HEK293T (cell line): ENCODE measurements at regions not wholly inside any gene's neighbourhood (a gene's known extent, or its start where the extent isn't known, plus 50 kb on each side); places are given as distances from the start of the nearest gene placed in this dataset.

Experiments
- CTCF ChIA-PET: fragments of 350-600 bp; formaldehyde crosslinking; extraction: SDS; loops from one replicate; lab custom pipeline; 2021; ENCODE audit warnings: antibody characterized with exemption, inconsistent platforms; lab: Yijun Ruan, JAX
- POLR2A ChIA-PET: fragments of 350-600 bp; formaldehyde crosslinking; extraction: SDS; loops from one replicate; lab custom pipeline; 2020; ENCODE audit warnings: antibody characterized with exemption, inconsistent platforms; lab: Yijun Ruan, JAX
- DNase-seq: peaks from one replicate; pipeline ENCODE4 v3.0.0; 2012; ENCODE audit warnings: mixed read lengths; ENCODE audit errors: extremely low spot score
- ARNT ChIP-seq: fragments of 450-650 bp; IDR thresholded peaks from 2 replicates; pipeline ENCODE4 v1.6.1; 2017; ENCODE audit warnings: mild to moderate bottlenecking
- BHLHE40 ChIP-seq: fragments of 450-650 bp; IDR thresholded peaks from 2 replicates; pipeline ENCODE4 v1.6.1; 2016; ENCODE audit warnings: mild to moderate bottlenecking, moderate library complexity, borderline replicate concordance
- CTBP1 ChIP-seq: fragments of 450-650 bp; IDR thresholded peaks from 2 replicates; pipeline ENCODE4 v1.6.1; 2016; ENCODE audit warnings: borderline replicate concordance
- ELF4 ChIP-seq: fragments of 450-650 bp; IDR thresholded peaks from 2 replicates; pipeline ENCODE4 v1.6.1; 2017; ENCODE audit warnings: antibody characterized with exemption
- FOXA1 ChIP-seq: fragments of 450-650 bp; IDR thresholded peaks from 2 replicates; pipeline ENCODE4 v1.6.1; 2016; ENCODE audit warnings: mild to moderate bottlenecking
- FOXK2 ChIP-seq: fragments of 450-650 bp; IDR thresholded peaks from 2 replicates; pipeline ENCODE4 v1.6.1; 2016; ENCODE audit warnings: mild to moderate bottlenecking
- FOXM1 ChIP-seq: fragments of 450-650 bp; IDR thresholded peaks from 2 replicates; pipeline ENCODE4 v1.6.1; 2017; ENCODE audit warnings: mild to moderate bottlenecking, borderline replicate concordance
- HDGF ChIP-seq: fragments of 450-650 bp; IDR thresholded peaks from 2 replicates; pipeline ENCODE4 v1.6.1; 2017; ENCODE audit warnings: antibody characterized with exemption, borderline replicate concordance
- L3MBTL2 ChIP-seq: fragments of 450-650 bp; conservative IDR thresholded peaks from 2 replicates; pipeline ENCODE4 v1.6.1; 2016; ENCODE audit warnings: mild to moderate bottlenecking
- LEF1 ChIP-seq: fragments of 450-650 bp; IDR thresholded peaks from 2 replicates; pipeline ENCODE4 v1.6.1; 2017; ENCODE audit warnings: mild to moderate bottlenecking, borderline replicate concordance
- NFRKB ChIP-seq: fragments of 450-650 bp; IDR thresholded peaks from 2 replicates; pipeline ENCODE4 v1.6.1; 2016; ENCODE audit warnings: mild to moderate bottlenecking, moderate library complexity
- SP1 ChIP-seq: fragments of 450-650 bp; IDR thresholded peaks from 2 replicates; pipeline ENCODE4 v1.6.1; 2017
- SUZ12 ChIP-seq: fragments of 450-650 bp; IDR thresholded peaks from 2 replicates; pipeline ENCODE4 v1.6.1; 2016; ENCODE audit warnings: mild to moderate bottlenecking
- TARDBP ChIP-seq: fragments of 450-650 bp; IDR thresholded peaks from 2 replicates; pipeline ENCODE4 v1.6.1; 2016
- ZNF384 ChIP-seq: fragments of 450-650 bp; IDR thresholded peaks from 2 replicates; pipeline ENCODE4 v1.6.1; 2016
- TF ChIP-seq, protein P1 (sequence below): fragments of 450-650 bp; IDR thresholded peaks from 2 replicates; pipeline ENCODE4 v1.6.1; 2016

DNA sequence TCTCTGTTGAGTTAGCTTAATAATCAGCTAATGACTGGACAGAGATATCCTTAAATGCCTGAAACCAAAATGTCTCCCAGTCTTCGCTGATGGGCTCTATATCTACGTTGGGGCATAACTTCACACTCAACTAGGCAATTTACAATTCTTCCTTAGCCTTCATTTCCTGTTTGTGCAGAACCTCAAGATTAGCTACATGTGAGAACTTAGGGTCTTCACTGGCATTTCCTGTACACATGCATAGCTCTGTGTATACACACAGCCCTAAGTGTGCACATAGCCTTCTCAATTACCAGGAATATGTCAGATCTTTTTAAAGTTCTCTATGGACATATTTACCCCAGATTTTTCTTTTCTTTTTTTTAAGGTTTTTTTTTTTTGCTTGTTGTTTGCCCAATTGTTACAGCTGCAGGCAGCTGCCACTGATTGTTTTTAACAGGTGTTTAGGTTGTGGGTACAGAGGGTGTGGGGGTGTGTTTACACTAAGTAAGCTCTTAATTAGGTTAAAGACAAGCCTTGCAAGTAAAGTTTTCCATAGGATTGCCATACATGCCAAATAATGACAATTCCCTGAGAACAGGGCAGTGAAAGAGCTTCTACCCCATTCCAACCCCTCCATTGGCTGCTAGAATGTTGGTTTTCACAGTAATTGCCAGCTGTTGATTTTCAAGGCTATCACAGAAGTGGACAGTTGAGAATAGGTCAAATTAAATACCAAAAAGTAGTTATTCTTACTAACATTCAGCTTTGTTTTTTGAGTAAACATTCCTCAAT is 441.0 kb downstream of the TLE4 start:
- no peak for DNase-seq
- POLR2A ChIA-PET = no interaction called here
- TF ChIP-seq HDGF (no peak), ZNF384 (no peak), FOXA1 (no peak), ELF4 (no peak), FOXK2 (no peak), BHLHE40 (no peak), CTBP1 (no peak), NFRKB (no peak), FOXM1 (no peak), SP1 (no peak), LEF1 (no peak), TARDBP (no peak), SUZ12 (no peak)
- TF ChIP-seq, protein P1, sequence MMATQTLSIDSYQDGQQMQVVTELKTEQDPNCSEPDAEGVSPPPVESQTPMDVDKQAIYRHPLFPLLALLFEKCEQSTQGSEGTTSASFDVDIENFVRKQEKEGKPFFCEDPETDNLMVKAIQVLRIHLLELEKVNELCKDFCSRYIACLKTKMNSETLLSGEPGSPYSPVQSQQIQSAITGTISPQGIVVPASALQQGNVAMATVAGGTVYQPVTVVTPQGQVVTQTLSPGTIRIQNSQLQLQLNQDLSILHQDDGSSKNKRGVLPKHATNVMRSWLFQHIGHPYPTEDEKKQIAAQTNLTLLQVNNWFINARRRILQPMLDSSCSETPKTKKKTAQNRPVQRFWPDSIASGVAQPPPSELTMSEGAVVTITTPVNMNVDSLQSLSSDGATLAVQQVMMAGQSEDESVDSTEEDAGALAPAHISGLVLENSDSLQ = no peak
- CTCF ChIA-PET = interaction anchor here (0.6 kb wide), 1 partner anchor 320 kb away, joined by 3 read pairs; no protein-coding TSS in a partner anchor

DNA sequence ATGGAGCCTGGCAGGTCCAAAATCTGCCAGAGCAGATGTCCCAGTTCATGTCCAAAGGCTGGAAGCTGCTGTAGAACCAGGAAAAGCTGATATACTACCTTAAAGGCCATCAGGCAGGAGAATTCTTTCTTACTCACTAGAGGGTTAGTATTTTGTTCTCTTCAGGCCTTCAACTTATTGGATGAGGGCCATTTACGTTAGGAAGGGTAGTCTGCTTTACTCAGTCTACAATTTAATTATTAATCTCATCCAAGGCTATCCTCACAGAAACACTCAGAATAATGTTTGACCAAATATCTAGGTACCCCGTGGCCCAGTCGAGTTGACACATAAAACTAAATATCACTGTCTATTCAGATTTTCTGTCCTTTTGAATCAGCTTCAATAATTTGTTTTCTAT is 437.4 kb downstream of the TLE4 start:
- ChIA-PET CTCF (no interaction called here), POLR2A (no interaction called here)

DNA sequence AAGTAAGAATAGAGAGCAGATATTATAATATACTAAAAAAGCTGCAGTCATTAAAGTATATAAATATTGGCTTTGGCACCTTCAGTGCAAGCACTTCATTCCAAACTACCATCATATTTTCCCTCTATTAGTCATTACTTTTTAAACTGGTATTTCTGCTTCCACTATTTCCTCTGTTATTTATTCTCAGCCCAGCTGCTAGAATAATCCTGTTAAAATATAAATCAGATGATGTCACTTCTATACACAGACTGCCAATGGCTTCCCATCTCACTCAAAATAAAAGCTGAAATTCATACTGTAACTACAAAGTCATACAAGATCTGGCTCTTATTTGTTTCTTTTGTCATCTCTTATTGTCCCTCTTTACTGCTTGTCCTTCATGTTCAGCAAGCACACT is 432.9 kb downstream of the TLE4 start:
- no peak for DNase-seq
- POLR2A ChIA-PET = no interaction called here

More for the DNA sequence above, 437.4 kb downstream of the TLE4 start:
- no peak for DNase-seq
- TF ChIP-seq ELF4 (no peak), FOXA1 (no peak), TARDBP (no peak), ARNT (no peak), NFRKB (no peak), SP1 (no peak), HDGF (no peak)
- TF ChIP-seq, protein P1 = no peak

DNA sequence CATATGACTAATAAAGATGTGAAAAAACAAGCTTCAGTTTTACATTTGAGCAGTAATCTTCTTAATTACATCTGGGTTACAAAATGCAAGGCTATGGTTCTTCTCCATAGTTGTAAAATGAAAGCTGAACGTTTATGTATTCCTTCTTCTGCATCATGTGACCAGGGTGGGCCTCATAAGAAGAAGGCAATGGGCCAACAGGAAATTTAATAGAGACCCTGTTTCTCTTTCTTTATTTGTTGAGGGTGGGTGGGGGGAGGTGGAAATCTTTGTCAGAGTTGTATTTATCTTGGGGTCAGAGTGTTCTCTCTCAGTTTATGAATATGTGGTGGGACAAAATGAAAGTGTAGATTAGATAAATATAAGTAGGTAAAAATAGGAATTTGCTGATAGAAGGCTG is 418.8 kb downstream of the TLE4 start:
- no peak for DNase-seq
- TF ChIP-seq LEF1 (no peak), L3MBTL2 (no peak)
- POLR2A ChIA-PET = no interaction called here
- CTCF ChIA-PET = no interaction called here

More for the DNA sequence above, 432.9 kb downstream of the TLE4 start:
- CTCF ChIA-PET = no interaction called here
- TF ChIP-seq, protein P1 = no peak
- no peak for TF ChIP-seq FOXK2
- TF ChIP-seq ARNT = no peak
- TF ChIP-seq TARDBP = no peak
- no peak for TF ChIP-seq HDGF
- no peak for TF ChIP-seq L3MBTL2
- no peak for TF ChIP-seq SP1
- no peak for TF ChIP-seq ZNF384
- TF ChIP-seq ELF4 = no peak
- TF ChIP-seq SUZ12 = no peak
- TF ChIP-seq CTBP1 = no peak
- no peak for TF ChIP-seq LEF1
- no peak for TF ChIP-seq NFRKB
- TF ChIP-seq BHLHE40 = no peak
- TF ChIP-seq FOXA1 = no peak
- TF ChIP-seq FOXM1 = no peak

GRCh38 chr9:79989079-79989478 is 417.3 kb downstream of the TLE4 start:
- no peak for DNase-seq
- ChIA-PET CTCF (no interaction called here), POLR2A (no interaction called here)
- TF ChIP-seq BHLHE40 (no peak), FOXM1 (no peak), FOXA1 (no peak), ELF4 (no peak), HDGF (no peak), TARDBP (no peak), NFRKB (no peak), CTBP1 (no peak), SP1 (no peak), ARNT (no peak), ZNF384 (no peak), L3MBTL2 (no peak), FOXK2 (no peak), LEF1 (no peak)
- TF ChIP-seq, protein P1 = no peak

DNA sequence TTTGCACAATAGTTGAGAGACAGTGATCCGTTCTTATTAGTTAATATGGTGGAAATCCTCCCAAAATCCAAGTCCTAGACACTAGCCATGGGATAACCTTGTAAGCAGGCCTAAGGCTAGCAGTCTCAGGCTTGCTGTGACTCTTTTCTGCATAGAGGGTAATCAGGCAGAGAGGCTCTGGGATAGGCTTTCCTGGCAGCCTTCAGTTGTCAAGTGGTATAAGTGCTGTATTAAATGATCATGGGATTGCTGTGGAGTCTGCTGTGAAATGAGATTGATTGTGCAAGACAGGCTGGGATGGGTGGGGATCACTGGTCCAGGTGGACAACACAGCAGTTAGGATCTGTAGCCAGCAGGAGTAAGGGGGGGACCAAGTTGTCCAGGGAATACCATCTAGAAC is 416.4 kb downstream of the TLE4 start:
- ChIA-PET POLR2A (no interaction called here), CTCF (no interaction called here)
- no peak for DNase-seq
- TF ChIP-seq HDGF = no peak
- TF ChIP-seq LEF1 = no peak
- TF ChIP-seq, protein P1 = no peak
- no peak for TF ChIP-seq SUZ12
